GM12874 (cell line): ENCODE measurements at regions not wholly inside any gene's neighbourhood (a gene's known extent, or its start where the extent isn't known, plus 50 kb on each side); places are given as distances from the start of the nearest gene placed in this dataset.

Source experiments
- CTCF ChIP-seq: IDR thresholded peaks from 2 replicates; pipeline ENCODE4 v1.5.1; 2011; ENCODE audit warnings: low read depth, mild to moderate bottlenecking, control low read depth, low read length, moderate library complexity; ENCODE audit not compliant: insufficient read depth

- no peak for TF ChIP-seq CTCF
Observed at GRCh38 chr2:129611471-129611870, 368.0 kb upstream of the RAB6C start.

GRCh38 chr2:129619471-129619870 is 360.0 kb upstream of the RAB6C start:
- no peak for TF ChIP-seq CTCF

GRCh38 chr2:129620411-129620810 is 359.1 kb upstream of the RAB6C start:
- no peak for TF ChIP-seq CTCF

GRCh38 chr2:129623783-129624182 is 355.7 kb upstream of the RAB6C start:
- TF ChIP-seq CTCF: no peak

GRCh38 chr2:129627437-129627836 is 352.0 kb upstream of the RAB6C start:
- no peak for TF ChIP-seq CTCF

GRCh38 chr2:129636692-129637091 is 342.8 kb upstream of the RAB6C start:
- TF ChIP-seq CTCF: no peak

- no peak for TF ChIP-seq CTCF
Observed at GRCh38 chr2:129641371-129641770, 338.1 kb upstream of the RAB6C start.

GRCh38 chr2:129642526-129643043 is 336.9 kb upstream of the RAB6C start:
- TF ChIP-seq CTCF: no peak
